ENCODE measurements at regions not wholly inside any gene's neighbourhood (a gene's known extent, or its start where the extent isn't known, plus 50 kb on each side); places are given as distances from the start of the nearest gene placed in this dataset.

- no peak for TF ChIP-seq CTCF (IDR thresholded peaks at IDR 0.05; ENCODE audit: insufficient read depth in 1 of 2, low read depth in 1 of 2, low read length in 1 of 2, severe bottlenecking in 1 of 2, unreplicated experiment in 1 of 2)
- Mint-ChIP-seq H3K27me3 (ENCODE audit: insufficient read depth, unreplicated experiment) (peaks cover 13% of the 10 kb centered on the region), H3K36me3 (ENCODE audit: insufficient read depth, unreplicated experiment) (no peaks in the 10 kb centered on the region), H3K4me1 (ENCODE audit: low read depth, unreplicated experiment) (no peaks in the 10 kb centered on the region), H3K9me3 (ENCODE audit: unreplicated experiment) (peaks cover 10% of the 10 kb centered on the region), H3K4me3 (ENCODE audit: unreplicated experiment) (no peak overlapping the region), H3K27ac (ENCODE audit: unreplicated experiment) (no peak overlapping the region)
- intact Hi-C loops (cut with micrococcal nuclease; ENCODE audit: unreplicated experiment), result no loop called here
- no peaks in the 10 kb centered on the region for H3K36me3 ChIP-seq (ENCODE audit: control insufficient read depth, insufficient read depth, low read length)
- peaks cover 25% of the 10 kb centered on the region for H3K9me3 ChIP-seq
- H3K4me3 ChIP-seq (ENCODE audit: low read depth, low read length), result no peak overlapping the region
- ChIA-PET CTCF (no interaction called here), POLR2A (no interaction called here)
- no peaks in the 10 kb centered on the region for H3K4me1 ChIP-seq
- BruUV-seq (replicated peaks), result no TSS peak
- no peak for DNase-seq
- no peaks in the 10 kb centered on the region for H3K27me3 ChIP-seq (replicated peaks; ENCODE audit: control insufficient read depth, insufficient read depth, low read length)
Observed at GRCh38 chr5:175765858-175766257, 105.5 kb upstream of the CPLX2 start.

- H3K4me1 ChIP-seq, result no peaks in the 10 kb centered on the region
- ChIA-PET CTCF (no interaction called here), POLR2A (no interaction called here)
- H3K4me3 ChIP-seq (ENCODE audit: low read depth, low read length), result no peak overlapping the region
- Mint-ChIP-seq H3K36me3 (ENCODE audit: insufficient read depth, unreplicated experiment) (no peaks in the 10 kb centered on the region), H3K4me1 (ENCODE audit: low read depth, unreplicated experiment) (no peaks in the 10 kb centered on the region), H3K27ac (ENCODE audit: unreplicated experiment) (no peak overlapping the region), H3K4me3 (ENCODE audit: unreplicated experiment) (no peak overlapping the region), H3K27me3 (ENCODE audit: insufficient read depth, unreplicated experiment) (peaks cover 15% of the 10 kb centered on the region), H3K9me3 (ENCODE audit: unreplicated experiment) (peaks cover 10% of the 10 kb centered on the region)
- DNase-seq, result no peak
- BruUV-seq (replicated peaks), result no TSS peak
- no peak for TF ChIP-seq CTCF (IDR thresholded peaks at IDR 0.05; ENCODE audit: insufficient read depth in 1 of 2, low read depth in 1 of 2, low read length in 1 of 2, severe bottlenecking in 1 of 2, unreplicated experiment in 1 of 2)
- peaks cover 22% of the 10 kb centered on the region for H3K9me3 ChIP-seq
- no peaks in the 10 kb centered on the region for H3K27me3 ChIP-seq (replicated peaks; ENCODE audit: control insufficient read depth, insufficient read depth, low read length)
- H3K36me3 ChIP-seq (ENCODE audit: control insufficient read depth, insufficient read depth, low read length), result no peaks in the 10 kb centered on the region
- intact Hi-C loops (cut with micrococcal nuclease; ENCODE audit: unreplicated experiment), result no loop called here
Observed at GRCh38 chr5:175766963-175767362, 104.4 kb upstream of the CPLX2 start.

- Mint-ChIP-seq H3K4me3 (ENCODE audit: unreplicated experiment) (no peak overlapping the region), H3K4me1 (ENCODE audit: low read depth, unreplicated experiment) (no peaks in the 10 kb centered on the region), H3K27ac (ENCODE audit: unreplicated experiment) (no peak overlapping the region), H3K36me3 (ENCODE audit: insufficient read depth, unreplicated experiment) (no peaks in the 10 kb centered on the region), H3K9me3 (ENCODE audit: unreplicated experiment) (no peaks in the 10 kb centered on the region), H3K27me3 (ENCODE audit: insufficient read depth, unreplicated experiment) (peaks cover 8% of the 10 kb centered on the region)
- Histone ChIP-seq H3K36me3 (ENCODE audit: control insufficient read depth, insufficient read depth, low read length) (no peaks in the 10 kb centered on the region), H3K4me3 (ENCODE audit: low read depth, low read length) (no peak overlapping the region), H3K4me1 (no peaks in the 10 kb centered on the region), H3K27me3 (replicated peaks; ENCODE audit: control insufficient read depth, insufficient read depth, low read length) (no peaks in the 10 kb centered on the region), H3K9me3 (no peaks in the 10 kb centered on the region; the same call in 1 of the 2 replicates)
- POLR2A ChIA-PET, result no interaction called here
- CTCF ChIA-PET, result no interaction called here
- no peak for TF ChIP-seq CTCF (IDR thresholded peaks at IDR 0.05; ENCODE audit: insufficient read depth in 1 of 2, low read depth in 1 of 2, low read length in 1 of 2, severe bottlenecking in 1 of 2, unreplicated experiment in 1 of 2)
- no peak for DNase-seq
- no TSS peak for BruUV-seq (replicated peaks)
- intact Hi-C loops (cut with micrococcal nuclease; ENCODE audit: unreplicated experiment), result no loop called here
Observed at GRCh38 chr5:175772747-175773533, 98.4 kb upstream of the CPLX2 start.

All from Caco-2 (cell line).